PFSK-1 (cell line): ENCODE measurements at regions not wholly inside any gene's neighbourhood (a gene's known extent, or its start where the extent isn't known, plus 50 kb on each side); places are given as distances from the start of the nearest gene placed in this dataset.

Experiments
- POLR2AphosphoS5 ChIP-seq: IDR thresholded peaks from 2 replicates; pipeline ENCODE4 v1.6.1; 2012; ENCODE audit warnings: low read depth, mild to moderate bottlenecking, control low read depth, low read length, moderate library complexity
- REST ChIP-seq, 2 experiments: IDR thresholded peaks; 2 replicates each; pipeline versions ENCODE4 v1.6.1 to v1.8.0; 2011 to 2012; ENCODE audit warnings: low read depth in 2 of 2, low read length in 2 of 2, control low read depth in 1 of 2, inconsistent platforms in 1 of 2, mild to moderate bottlenecking in 1 of 2, moderate library complexity in 1 of 2; ENCODE audit not compliant: insufficient read depth in 1 of 2
- TAF1 ChIP-seq: IDR thresholded peaks from 2 replicates; pipeline ENCODE4 v1.6.1; 2012; ENCODE audit warnings: low read length, control low read depth, borderline replicate concordance; ENCODE audit not compliant: insufficient read depth

GRCh38 chr5:2566284-2566683 lies 185.2 kb downstream of the IRX2 start:
- TF ChIP-seq POLR2AphosphoS5 (no peak), REST (IDR thresholded peaks at IDR 0.05; ENCODE audit: insufficient read depth in 1 of 2, low read depth in 2 of 2, low read length in 2 of 2) (no peak), TAF1 (no peak)
